Left ventricle myocardium inferior (tissue), 1 donor: ENCODE measurements at regions not wholly inside any gene's neighbourhood (a gene's known extent, or its start where the extent isn't known, plus 50 kb on each side); places are given as distances from the start of the nearest gene placed in this dataset.

Experiments
- DNase-seq: peaks from one replicate; pipeline ENCODE4 v3.0.0-alpha.2; 2020
- H3K27ac ChIP-seq: fragments of 200-600 bp; replicated peaks from 2 replicates; pipeline ENCODE4 v1.8.0; 2021
- H3K27me3 ChIP-seq: fragments of 200-600 bp; 2 replicates; pipeline ENCODE4 v1.8.0; 2021; ENCODE audit warnings: low read depth
- H3K36me3 ChIP-seq: fragments of 200-600 bp; 2 replicates; pipeline ENCODE4 v1.8.0; 2021
- H3K4me1 ChIP-seq: fragments of 200-600 bp; 2 replicates; pipeline ENCODE4 v1.8.0; 2021
- H3K4me3 ChIP-seq: fragments of 200-600 bp; 2 replicates; pipeline ENCODE4 v1.8.0; 2021; ENCODE audit warnings: mild to moderate bottlenecking, moderate library complexity
- H3K9me3 ChIP-seq: fragments of 200-600 bp; replicated peaks from 2 replicates; pipeline ENCODE4 v1.8.0; 2021
- intact Hi-C: fragments of 100-400 bp; cut with micrococcal nuclease; formaldehyde crosslinking; loops from one replicate; pipeline ENCODE4 v1.11.0; 2022
- TF ChIP-seq, protein P1 (sequence below): fragments of 200-600 bp; IDR thresholded peaks from 2 replicates; pipeline ENCODE4 v1.8.0; 2021; ENCODE audit warnings: antibody characterized with exemption, mild to moderate bottlenecking, borderline replicate concordance
- donor health status: DM: no; HTN: yes; CAD: no; lungs with severe emphysema.

DNA sequence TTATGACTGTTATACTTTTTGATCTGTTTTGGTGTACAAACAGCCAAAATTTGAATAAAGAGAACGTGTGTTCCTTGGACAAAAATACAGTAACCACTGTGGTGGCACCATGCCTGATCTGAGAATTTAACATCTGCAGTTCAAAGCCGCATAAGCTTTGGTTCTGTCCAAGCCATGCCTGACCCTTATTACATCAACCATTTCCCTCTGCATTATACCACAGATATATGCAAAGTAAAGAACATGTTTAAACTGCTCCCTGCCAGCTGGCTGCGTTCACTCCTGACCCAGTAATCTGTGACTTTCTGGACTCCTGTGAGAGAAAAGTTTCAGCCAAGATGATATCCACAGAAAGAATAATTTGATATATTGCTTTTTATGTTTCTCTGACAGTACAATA lies 890.5 kb upstream of the ANO3 start:
- TF ChIP-seq, protein P1, sequence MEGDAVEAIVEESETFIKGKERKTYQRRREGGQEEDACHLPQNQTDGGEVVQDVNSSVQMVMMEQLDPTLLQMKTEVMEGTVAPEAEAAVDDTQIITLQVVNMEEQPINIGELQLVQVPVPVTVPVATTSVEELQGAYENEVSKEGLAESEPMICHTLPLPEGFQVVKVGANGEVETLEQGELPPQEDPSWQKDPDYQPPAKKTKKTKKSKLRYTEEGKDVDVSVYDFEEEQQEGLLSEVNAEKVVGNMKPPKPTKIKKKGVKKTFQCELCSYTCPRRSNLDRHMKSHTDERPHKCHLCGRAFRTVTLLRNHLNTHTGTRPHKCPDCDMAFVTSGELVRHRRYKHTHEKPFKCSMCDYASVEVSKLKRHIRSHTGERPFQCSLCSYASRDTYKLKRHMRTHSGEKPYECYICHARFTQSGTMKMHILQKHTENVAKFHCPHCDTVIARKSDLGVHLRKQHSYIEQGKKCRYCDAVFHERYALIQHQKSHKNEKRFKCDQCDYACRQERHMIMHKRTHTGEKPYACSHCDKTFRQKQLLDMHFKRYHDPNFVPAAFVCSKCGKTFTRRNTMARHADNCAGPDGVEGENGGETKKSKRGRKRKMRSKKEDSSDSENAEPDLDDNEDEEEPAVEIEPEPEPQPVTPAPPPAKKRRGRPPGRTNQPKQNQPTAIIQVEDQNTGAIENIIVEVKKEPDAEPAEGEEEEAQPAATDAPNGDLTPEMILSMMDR: no peak
- intact Hi-C loops: no loop called here
- Histone ChIP-seq H3K27me3 (no peaks in the 10 kb centered on the region), H3K4me3 (no peak overlapping the region), H3K36me3 (no peaks in the 10 kb centered on the region), H3K9me3 (no peaks in the 10 kb centered on the region), H3K4me1 (no peaks in the 10 kb centered on the region), H3K27ac (no peak overlapping the region)
- DNase-seq: no peak

DNA sequence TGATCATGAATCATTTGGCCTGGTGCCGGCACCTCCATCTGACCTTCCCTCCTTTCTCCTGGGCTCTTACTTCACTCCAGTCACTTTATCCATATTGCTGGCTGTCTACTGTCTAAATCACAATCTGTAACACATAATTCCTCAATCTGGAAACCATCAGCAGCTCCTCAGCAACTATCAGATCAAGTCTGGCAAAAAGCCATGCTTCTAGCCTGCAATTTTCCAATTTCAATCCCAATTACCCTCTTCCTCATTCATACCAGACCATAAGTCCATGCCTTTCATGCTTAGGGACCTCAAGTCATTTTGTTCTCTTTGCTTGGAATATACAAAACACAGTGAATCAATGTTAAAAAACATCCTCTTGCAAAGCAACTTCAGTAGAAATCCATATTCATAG lies 882.8 kb upstream of the ANO3 start:
- H3K27me3 ChIP-seq: no peaks in the 10 kb centered on the region
- H3K4me1 ChIP-seq: no peaks in the 10 kb centered on the region
- no peak overlapping the region for H3K27ac ChIP-seq
- no peaks in the 10 kb centered on the region for H3K36me3 ChIP-seq
- peaks cover 2% of the 10 kb centered on the region for H3K9me3 ChIP-seq
- no peak overlapping the region for H3K4me3 ChIP-seq
- intact Hi-C loops: no loop called here
- DNase-seq: no peak
- TF ChIP-seq, protein P1: no peak

DNA sequence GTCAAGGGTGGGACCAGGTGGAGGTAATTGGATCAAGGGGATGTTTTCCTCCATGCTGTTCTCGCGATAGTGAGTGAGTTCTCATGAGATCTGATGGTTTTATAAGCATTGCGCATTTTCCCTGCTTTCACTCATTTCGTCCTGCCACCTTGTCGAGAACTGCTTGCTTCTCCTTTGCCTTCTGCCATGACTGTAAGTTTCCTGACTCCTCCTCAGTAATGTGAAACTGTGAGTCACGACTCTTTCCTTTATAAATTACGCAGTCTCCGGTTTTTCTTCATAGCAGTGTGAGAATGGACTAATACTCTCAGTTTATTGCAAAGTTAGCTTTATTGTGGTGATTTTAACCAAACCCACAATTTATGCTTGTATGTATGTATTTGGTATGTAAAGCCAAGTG lies 878.5 kb upstream of the ANO3 start:
- no peaks in the 10 kb centered on the region for H3K27me3 ChIP-seq
- no peak overlapping the region for H3K27ac ChIP-seq
- TF ChIP-seq, protein P1: no peak
- peaks cover 2% of the 10 kb centered on the region for H3K9me3 ChIP-seq
- no peaks in the 10 kb centered on the region for H3K4me1 ChIP-seq
- intact Hi-C loops: no loop called here
- H3K4me3 ChIP-seq: no peak overlapping the region
- no peaks in the 10 kb centered on the region for H3K36me3 ChIP-seq
- no peak for DNase-seq

DNA sequence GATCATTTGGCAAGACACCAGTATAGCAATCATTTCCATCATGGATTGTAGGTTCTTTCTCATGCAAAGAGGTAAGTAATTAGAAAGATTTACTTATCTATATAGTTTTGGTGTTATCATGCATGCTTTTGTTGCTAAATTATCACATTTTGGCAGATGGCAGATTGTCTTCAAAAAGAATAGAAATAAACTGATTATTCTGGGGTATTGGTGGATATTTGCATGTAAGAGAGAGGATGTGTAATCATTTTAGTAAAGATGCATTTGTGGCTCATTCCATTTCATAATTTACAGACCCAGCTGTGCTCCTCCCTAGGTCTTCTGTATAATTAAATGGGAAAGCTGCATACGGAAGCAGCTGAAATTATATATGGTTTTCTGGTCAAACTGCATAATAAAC lies 875.7 kb upstream of the ANO3 start:
- intact Hi-C loops: no loop called here
- no peak for DNase-seq
- Histone ChIP-seq H3K36me3 (no peaks in the 10 kb centered on the region), H3K9me3 (peaks cover 2% of the 10 kb centered on the region), H3K27ac (no peak overlapping the region), H3K4me3 (no peak overlapping the region), H3K4me1 (no peaks in the 10 kb centered on the region), H3K27me3 (no peaks in the 10 kb centered on the region)
- TF ChIP-seq, protein P1: no peak

DNA sequence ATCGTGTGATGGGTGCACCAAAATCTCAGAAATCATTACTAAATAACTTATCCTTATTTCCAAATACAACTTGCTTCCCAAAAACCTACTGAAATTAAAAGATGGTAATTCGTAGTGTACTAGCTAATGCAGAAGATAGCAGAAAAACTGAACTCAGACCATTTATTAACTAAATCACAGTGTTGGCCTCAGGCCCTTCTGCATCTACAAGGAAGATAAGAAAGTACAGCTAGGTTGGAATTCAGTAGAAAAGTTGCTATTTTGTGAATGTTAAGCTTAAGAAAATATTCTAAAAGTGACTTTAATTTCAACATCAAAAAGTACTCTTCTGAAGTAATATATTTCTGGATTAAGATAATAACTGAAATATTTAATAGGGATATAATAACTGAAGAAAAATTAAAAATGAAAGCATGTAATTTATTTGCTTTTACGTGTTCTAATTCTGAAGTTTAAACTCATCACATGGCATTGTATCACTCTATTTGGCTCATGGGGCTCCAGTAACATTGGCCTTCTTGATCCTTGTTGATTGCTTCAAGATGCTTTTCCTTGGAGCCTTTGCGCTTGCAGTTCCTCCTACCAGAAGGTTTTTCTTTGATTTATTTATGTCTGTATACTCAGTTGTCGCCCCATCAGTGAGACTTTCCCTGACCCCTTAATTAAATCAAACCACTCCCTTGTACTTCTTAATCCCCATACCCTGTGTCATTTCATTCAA lies 847.9 kb upstream of the ANO3 start:
- intact Hi-C loops: no loop called here
- TF ChIP-seq, protein P1: no peak
- no peaks in the 10 kb centered on the region for H3K9me3 ChIP-seq
- H3K27ac ChIP-seq: no peak overlapping the region
- DNase-seq: no peak
- no peaks in the 10 kb centered on the region for H3K36me3 ChIP-seq
- no peak overlapping the region for H3K4me3 ChIP-seq
- no peaks in the 10 kb centered on the region for H3K27me3 ChIP-seq
- peaks cover 7% of the 10 kb centered on the region for H3K4me1 ChIP-seq
